Neural progenitor cell (in vitro differentiated cells): ENCODE measurements at regions not wholly inside any gene's neighbourhood (a gene's known extent, or its start where the extent isn't known, plus 50 kb on each side); places are given as distances from the start of the nearest gene placed in this dataset.

Source experiments
- DNase-seq: peaks from one replicate; pipeline ENCODE4 v3.0.0-alpha.2; 2016; ENCODE audit warnings: low spot score
- H2AFZ ChIP-seq: fragments of 200-600 bp; sonication (generic); replicated peaks from 2 replicates; pipeline ENCODE4 v1.6.1; 2016; ENCODE audit warnings: antibody characterized with exemption
- H3F3A ChIP-seq: fragments of 200-600 bp; sonication (generic); 2 replicates; pipeline ENCODE4 v1.6.1; 2016; ENCODE audit warnings: antibody characterized with exemption, low read depth
- H3K27ac ChIP-seq: fragments of 200-600 bp; sonication (generic); 2 replicates; pipeline ENCODE4 v1.5.1; 2016; ENCODE audit warnings: mild to moderate bottlenecking
- H3K27me3 ChIP-seq: fragments of 200-600 bp; sonication (generic); 2 replicates; pipeline ENCODE4 v1.6.1; 2016; ENCODE audit warnings: mild to moderate bottlenecking, moderate library complexity
- H3K36me3 ChIP-seq: fragments of 200-600 bp; sonication (generic); 2 replicates; pipeline ENCODE4 v1.5.1; 2016
- H3K4me1 ChIP-seq: fragments of 200-600 bp; sonication (generic); 2 replicates; pipeline ENCODE4 v1.6.1; 2016; ENCODE audit warnings: mixed run types
- H3K4me2 ChIP-seq: fragments of 200-600 bp; sonication (generic); 2 replicates; pipeline ENCODE4 v1.6.1; 2016
- H3K4me3 ChIP-seq: fragments of 200-600 bp; sonication (generic); 2 replicates; pipeline ENCODE4 v1.5.1; 2016
- H3K79me2 ChIP-seq: fragments of 200-600 bp; sonication (generic); 2 replicates; pipeline ENCODE4 v1.6.1; 2016; ENCODE audit warnings: low read depth
- H3K9ac ChIP-seq: fragments of 200-600 bp; sonication (generic); 2 replicates; pipeline ENCODE4 v1.6.1; 2016
- H3K9me3 ChIP-seq: fragments of 200-600 bp; sonication (generic); 2 replicates; pipeline ENCODE4 v1.5.1; 2016; ENCODE audit warnings: low read depth
- H4K20me1 ChIP-seq: fragments of 200-600 bp; sonication (generic); 2 replicates; pipeline ENCODE4 v1.6.1; 2016; ENCODE audit warnings: low read depth
- H3K27ac Mint-ChIP-seq: 3 replicates; pipeline ENCODE4 v1.8.0; 2021; ENCODE audit warnings: mixed read lengths
- H3K27me3 Mint-ChIP-seq: 2 replicates; pipeline ENCODE4 v1.8.0; 2022; ENCODE audit warnings: low read depth, mild to moderate bottlenecking, inconsistent platforms, moderate library complexity, mixed read lengths; ENCODE audit not compliant: insufficient read depth
- H3K36me3 Mint-ChIP-seq: 3 replicates; pipeline ENCODE4 v1.8.0; 2021; ENCODE audit warnings: mixed read lengths
- H3K4me1 Mint-ChIP-seq: 3 replicates; pipeline ENCODE4 v1.8.0; 2021; ENCODE audit warnings: mixed read lengths
- H3K4me3 Mint-ChIP-seq: 3 replicates; pipeline ENCODE4 v1.8.0; 2021; ENCODE audit warnings: mild to moderate bottlenecking, moderate library complexity, mixed read lengths
- H3K9me3 Mint-ChIP-seq: 3 replicates; pipeline ENCODE4 v1.8.0; 2020; ENCODE audit warnings: mixed read lengths
- EZH2 ChIP-seq: fragments of 200-600 bp; sonication (generic); IDR thresholded peaks from 2 replicates; pipeline ENCODE4 v1.6.1; 2017; ENCODE audit warnings: antibody characterized with exemption, mild to moderate bottlenecking, moderate library complexity
- EZH2phosphoT487 ChIP-seq: fragments of 200-600 bp; sonication (generic); IDR thresholded peaks from 2 replicates; pipeline ENCODE4 v1.6.1; 2017; ENCODE audit warnings: antibody characterized with exemption
- TF ChIP-seq, protein P1 (sequence below): fragments of 200-600 bp; sonication (generic); IDR thresholded peaks from 2 replicates; pipeline ENCODE4 v1.5.1; 2017; ENCODE audit warnings: antibody characterized with exemption, mild to moderate bottlenecking

DNA sequence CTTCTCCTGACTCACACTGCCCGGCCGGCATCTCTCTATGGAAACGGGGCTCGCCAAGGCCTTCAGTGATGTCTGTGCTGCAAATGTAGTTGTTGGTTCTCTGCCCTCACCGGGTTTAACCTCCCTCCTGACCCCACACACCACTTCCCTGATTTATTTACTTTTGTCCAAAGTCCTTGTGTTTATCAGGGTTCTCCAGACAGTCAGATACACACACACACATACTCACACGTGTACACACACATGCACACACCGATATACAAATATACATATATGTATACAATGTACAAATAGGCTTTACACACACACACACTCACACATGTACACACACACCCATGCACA, 647.0 kb downstream of the BRD1 start:
- no peaks in the 10 kb centered on the region for H3K27me3 ChIP-seq
- no peaks in the 10 kb centered on the region for H3F3A ChIP-seq
- Mint-ChIP-seq H3K27me3 (peaks cover 7% of the 10 kb centered on the region), H3K4me3 (no peak overlapping the region), H3K36me3 (no peaks in the 10 kb centered on the region), H3K27ac (no peak overlapping the region), H3K4me1 (peaks cover 4% of the 10 kb centered on the region), H3K9me3 (no peaks in the 10 kb centered on the region)
- no peak overlapping the region for H2AFZ ChIP-seq
- H3K4me3 ChIP-seq: no peak overlapping the region
- H4K20me1 ChIP-seq: no peaks in the 10 kb centered on the region
- no peak overlapping the region for H3K27ac ChIP-seq
- no peak overlapping the region for H3K9ac ChIP-seq
- TF ChIP-seq EZH2: no peak
- TF ChIP-seq EZH2phosphoT487: no peak
- H3K9me3 ChIP-seq: no peaks in the 10 kb centered on the region
- no peak for DNase-seq
- H3K4me2 ChIP-seq: no peak overlapping the region
- no peaks in the 10 kb centered on the region for H3K4me1 ChIP-seq
- H3K36me3 ChIP-seq: no peaks in the 10 kb centered on the region
- H3K79me2 ChIP-seq: no peaks in the 10 kb centered on the region

DNA sequence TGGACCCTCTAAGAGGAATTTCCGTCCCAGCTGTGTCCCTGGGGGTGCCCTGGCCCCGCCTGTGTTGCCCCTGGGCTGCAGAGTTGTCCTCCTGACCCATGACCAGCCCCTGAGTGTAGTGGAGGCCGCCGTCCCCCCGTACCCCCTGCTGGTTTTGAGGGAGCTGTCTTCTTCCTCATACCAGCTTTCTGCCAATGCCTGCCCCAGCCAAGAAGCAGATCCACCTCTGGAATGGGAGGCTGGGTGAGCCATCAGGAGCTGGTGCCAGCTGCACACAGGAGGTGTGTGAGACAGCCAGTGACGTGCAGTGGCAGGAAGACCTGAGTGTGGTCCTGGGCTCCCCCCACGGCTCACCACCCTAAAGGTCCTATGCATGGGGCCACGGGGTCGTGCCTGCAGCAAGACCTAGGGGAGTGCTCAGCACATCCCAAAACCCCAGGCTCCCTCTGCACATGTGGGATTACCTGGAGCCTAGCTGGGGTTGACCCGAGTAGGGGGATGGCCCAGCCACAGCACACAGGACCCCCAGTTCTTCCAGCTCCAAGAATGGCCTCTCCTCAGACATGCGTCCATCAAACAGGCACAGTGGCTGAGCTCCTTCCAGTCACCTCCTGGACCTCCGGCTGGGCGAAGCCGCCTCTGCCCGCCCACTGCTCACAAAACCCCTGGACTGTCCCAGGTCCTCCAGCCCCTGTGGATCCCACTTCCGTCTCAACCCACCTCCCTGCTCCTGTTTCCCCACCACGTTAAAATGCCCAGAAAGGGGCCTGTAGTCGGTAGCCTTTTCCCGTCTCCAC, 647.6 kb downstream of the BRD1 start:
- no peaks in the 10 kb centered on the region for H3K9me3 Mint-ChIP-seq
- H3K9ac ChIP-seq: no peak overlapping the region
- no peaks in the 10 kb centered on the region for H4K20me1 ChIP-seq
- H3K27ac ChIP-seq: no peak overlapping the region
- no peak overlapping the region for H3K4me2 ChIP-seq
- no peaks in the 10 kb centered on the region for H3K4me1 ChIP-seq
- TF ChIP-seq EZH2phosphoT487 (no peak), EZH2 (no peak)
- TF ChIP-seq, protein P1, sequence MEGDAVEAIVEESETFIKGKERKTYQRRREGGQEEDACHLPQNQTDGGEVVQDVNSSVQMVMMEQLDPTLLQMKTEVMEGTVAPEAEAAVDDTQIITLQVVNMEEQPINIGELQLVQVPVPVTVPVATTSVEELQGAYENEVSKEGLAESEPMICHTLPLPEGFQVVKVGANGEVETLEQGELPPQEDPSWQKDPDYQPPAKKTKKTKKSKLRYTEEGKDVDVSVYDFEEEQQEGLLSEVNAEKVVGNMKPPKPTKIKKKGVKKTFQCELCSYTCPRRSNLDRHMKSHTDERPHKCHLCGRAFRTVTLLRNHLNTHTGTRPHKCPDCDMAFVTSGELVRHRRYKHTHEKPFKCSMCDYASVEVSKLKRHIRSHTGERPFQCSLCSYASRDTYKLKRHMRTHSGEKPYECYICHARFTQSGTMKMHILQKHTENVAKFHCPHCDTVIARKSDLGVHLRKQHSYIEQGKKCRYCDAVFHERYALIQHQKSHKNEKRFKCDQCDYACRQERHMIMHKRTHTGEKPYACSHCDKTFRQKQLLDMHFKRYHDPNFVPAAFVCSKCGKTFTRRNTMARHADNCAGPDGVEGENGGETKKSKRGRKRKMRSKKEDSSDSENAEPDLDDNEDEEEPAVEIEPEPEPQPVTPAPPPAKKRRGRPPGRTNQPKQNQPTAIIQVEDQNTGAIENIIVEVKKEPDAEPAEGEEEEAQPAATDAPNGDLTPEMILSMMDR: no peak
- no peak overlapping the region for H2AFZ ChIP-seq
- H3K36me3 ChIP-seq: no peaks in the 10 kb centered on the region
- no peak overlapping the region for H3K4me3 ChIP-seq
- no peak overlapping the region for H3K27ac Mint-ChIP-seq
- peaks cover 8% of the 10 kb centered on the region for H3K27me3 Mint-ChIP-seq
- no peaks in the 10 kb centered on the region for H3K79me2 ChIP-seq
- H3K4me1 Mint-ChIP-seq: peaks cover 4% of the 10 kb centered on the region
- no peaks in the 10 kb centered on the region for H3F3A ChIP-seq
- no peaks in the 10 kb centered on the region for H3K36me3 Mint-ChIP-seq
- no peak overlapping the region for H3K4me3 Mint-ChIP-seq
- H3K9me3 ChIP-seq: no peaks in the 10 kb centered on the region
- no peak for DNase-seq
- H3K27me3 ChIP-seq: no peaks in the 10 kb centered on the region

DNA sequence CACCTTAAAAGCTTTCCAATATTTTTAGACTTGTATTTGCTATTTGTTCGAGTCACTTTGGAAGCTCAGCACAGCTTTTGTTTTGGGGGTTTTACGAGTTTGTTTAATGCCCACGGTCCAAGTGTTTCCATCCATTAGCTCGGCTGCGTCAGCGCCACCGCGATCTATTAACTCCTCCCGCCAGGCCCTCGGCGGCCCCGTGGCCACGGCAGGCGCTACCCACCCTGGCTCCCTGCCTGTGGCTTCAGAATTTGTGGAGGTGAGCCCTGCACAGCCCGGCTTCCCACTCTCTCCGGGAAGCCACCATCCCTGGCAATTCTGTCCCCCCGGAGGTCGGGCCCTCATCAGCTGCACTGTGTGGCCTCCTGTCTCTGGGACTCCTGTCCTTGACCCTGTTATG, 648.5 kb downstream of the BRD1 start:
- Mint-ChIP-seq H3K27me3 (peaks cover 11% of the 10 kb centered on the region), H3K4me3 (no peak overlapping the region), H3K27ac (no peak overlapping the region), H3K36me3 (no peaks in the 10 kb centered on the region), H3K4me1 (peaks cover 4% of the 10 kb centered on the region), H3K9me3 (no peaks in the 10 kb centered on the region)
- H2AFZ ChIP-seq: no peak overlapping the region
- no peaks in the 10 kb centered on the region for H3K79me2 ChIP-seq
- H3K27ac ChIP-seq: no peak overlapping the region
- H3F3A ChIP-seq: no peaks in the 10 kb centered on the region
- H3K4me3 ChIP-seq: no peak overlapping the region
- no peaks in the 10 kb centered on the region for H3K36me3 ChIP-seq
- no peak for TF ChIP-seq EZH2
- no peak for TF ChIP-seq EZH2phosphoT487
- TF ChIP-seq, protein P1: no peak
- DNase-seq: no peak
- H3K4me1 ChIP-seq: no peaks in the 10 kb centered on the region
- H3K9me3 ChIP-seq: no peaks in the 10 kb centered on the region
- no peak overlapping the region for H3K4me2 ChIP-seq
- H4K20me1 ChIP-seq: no peaks in the 10 kb centered on the region
- no peaks in the 10 kb centered on the region for H3K27me3 ChIP-seq
- H3K9ac ChIP-seq: no peak overlapping the region

DNA sequence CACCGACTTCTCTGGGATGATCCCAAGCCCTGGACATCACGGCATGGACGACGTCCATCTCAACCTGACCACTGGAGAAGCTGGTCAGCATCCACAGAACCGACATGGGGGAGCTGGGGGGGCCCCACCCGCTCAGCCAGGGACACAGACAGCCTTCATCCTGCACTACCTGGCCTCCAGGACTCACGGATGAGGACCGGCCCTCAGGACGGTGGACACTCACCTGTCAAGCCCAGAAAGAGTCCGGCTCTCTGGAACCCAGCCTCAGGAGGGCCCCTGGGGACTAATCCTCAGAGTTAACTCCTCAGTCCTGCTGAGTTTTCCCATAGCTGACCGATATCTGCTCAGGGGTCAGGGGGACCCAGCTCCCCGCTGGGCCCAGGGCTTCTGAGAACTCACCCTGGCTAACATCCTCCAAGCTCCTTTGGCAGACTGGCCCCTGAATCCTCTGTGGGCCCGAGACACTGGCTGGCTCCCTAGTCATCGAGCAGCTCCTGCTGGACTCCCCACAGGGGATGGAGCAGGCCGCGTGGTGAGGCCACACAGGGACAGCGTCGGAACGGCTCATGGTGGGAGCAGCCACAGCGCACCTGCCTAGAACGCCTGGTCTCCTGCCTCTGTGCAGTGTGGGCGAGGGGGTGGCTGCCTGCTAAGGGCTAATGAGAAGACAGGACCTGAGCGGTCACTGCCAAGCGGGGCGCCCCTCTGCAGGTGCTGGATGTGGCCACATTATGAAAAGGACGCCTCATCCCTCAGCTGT, 649.2 kb downstream of the BRD1 start:
- Histone ChIP-seq H3K79me2 (no peaks in the 10 kb centered on the region), H3K27me3 (no peaks in the 10 kb centered on the region), H3K4me3 (no peak overlapping the region), H4K20me1 (no peaks in the 10 kb centered on the region), H3K9me3 (no peaks in the 10 kb centered on the region), H3K27ac (no peak overlapping the region), H3K4me1 (no peaks in the 10 kb centered on the region), H3F3A (no peaks in the 10 kb centered on the region), H2AFZ (no peak overlapping the region), H3K36me3 (no peaks in the 10 kb centered on the region), H3K9ac (no peak overlapping the region), H3K4me2 (no peak overlapping the region)
- no peaks in the 10 kb centered on the region for H3K36me3 Mint-ChIP-seq
- H3K27ac Mint-ChIP-seq: no peak overlapping the region
- DNase-seq: no peak
- peaks cover 14% of the 10 kb centered on the region for H3K27me3 Mint-ChIP-seq
- H3K4me1 Mint-ChIP-seq: peaks cover 4% of the 10 kb centered on the region
- TF ChIP-seq, protein P1: no peak
- TF ChIP-seq EZH2: no peak
- TF ChIP-seq EZH2phosphoT487: no peak
- H3K9me3 Mint-ChIP-seq: no peaks in the 10 kb centered on the region
- no peak overlapping the region for H3K4me3 Mint-ChIP-seq
